Osteoblast (primary cell): ENCODE measurements at regions not wholly inside any gene's neighbourhood (a gene's known extent, or its start where the extent isn't known, plus 50 kb on each side); places are given as distances from the start of the nearest gene placed in this dataset.
"Not testable (repeated sequence)": the region's sequence is repeated elsewhere in the genome, so short reads cannot be mapped to it uniquely, and the experiment has no call there.

ENCODE experiments used
- DNase-seq: peaks from one replicate; pipeline ENCODE4 v3.0.0; 2011; ENCODE audit warnings: low spot score, mixed read lengths; ENCODE audit not compliant: insufficient read length; ENCODE audit errors: missing footprints
- H2AFZ ChIP-seq: 2 replicates; pipeline ENCODE4 v1.6.0; 2011; ENCODE audit warnings: mild to moderate bottlenecking, low read length
- H3K27ac ChIP-seq: 2 replicates; pipeline ENCODE4 v1.5.1; 2011; ENCODE audit warnings: mild to moderate bottlenecking, low read depth, low read length, moderate library complexity
- H3K27me3 ChIP-seq: 2 replicates; pipeline ENCODE4 v1.6.0; 2012; ENCODE audit warnings: mild to moderate bottlenecking, control low read depth, inconsistent platforms, low read length, moderate library complexity; ENCODE audit not compliant: insufficient read depth
- H3K36me3 ChIP-seq: 2 replicates; pipeline ENCODE4 v1.5.1; 2011; ENCODE audit warnings: mild to moderate bottlenecking, low read length, control low read depth, moderate library complexity; ENCODE audit not compliant: insufficient read depth
- H3K4me1 ChIP-seq: 2 replicates; pipeline ENCODE4 v1.5.1; 2011; ENCODE audit warnings: mild to moderate bottlenecking, low read length, control low read depth, moderate library complexity; ENCODE audit not compliant: insufficient read depth
- H3K4me2 ChIP-seq: 2 replicates; pipeline ENCODE4 v1.6.0; 2011; ENCODE audit warnings: mild to moderate bottlenecking, low read length; ENCODE audit not compliant: insufficient read depth
- H3K4me3 ChIP-seq: fragments of 200-600 bp; sonication (generic); 3 replicates; pipeline ENCODE4 v1.5.1; 2012; ENCODE audit warnings: mild to moderate bottlenecking, low read length, inconsistent platforms; ENCODE audit not compliant: insufficient read depth
- H3K79me2 ChIP-seq: 2 replicates; pipeline ENCODE4 v1.6.0; 2012; ENCODE audit warnings: mild to moderate bottlenecking, low read length, control low read depth, inconsistent platforms; ENCODE audit not compliant: insufficient read depth
- H3K9me3 ChIP-seq: 2 replicates; pipeline ENCODE4 v1.5.1; 2011; ENCODE audit warnings: low read depth, low read length, control low read depth
- H4K20me1 ChIP-seq: 2 replicates; pipeline ENCODE4 v1.6.0; 2012; ENCODE audit warnings: mild to moderate bottlenecking, low read length, control low read depth; ENCODE audit not compliant: insufficient read depth
- CTCF ChIP-seq: IDR thresholded peaks from 2 replicates; pipeline ENCODE4 v1.5.1; 2011; ENCODE audit warnings: mild to moderate bottlenecking, low read depth, low read length, moderate library complexity; ENCODE audit errors: extremely low read depth

GRCh38 chrX:3833761-3834542, 120.5 kb upstream of the PRKX start:
- not testable (repeated sequence) for H3K4me2 ChIP-seq, H3K9me3 ChIP-seq, H3K36me3 ChIP-seq, DNase-seq, H3K27me3 ChIP-seq, H3K4me1 ChIP-seq, H3K27ac ChIP-seq, H4K20me1 ChIP-seq, H3K79me2 ChIP-seq, H2AFZ ChIP-seq, H3K4me3 ChIP-seq

DNA sequence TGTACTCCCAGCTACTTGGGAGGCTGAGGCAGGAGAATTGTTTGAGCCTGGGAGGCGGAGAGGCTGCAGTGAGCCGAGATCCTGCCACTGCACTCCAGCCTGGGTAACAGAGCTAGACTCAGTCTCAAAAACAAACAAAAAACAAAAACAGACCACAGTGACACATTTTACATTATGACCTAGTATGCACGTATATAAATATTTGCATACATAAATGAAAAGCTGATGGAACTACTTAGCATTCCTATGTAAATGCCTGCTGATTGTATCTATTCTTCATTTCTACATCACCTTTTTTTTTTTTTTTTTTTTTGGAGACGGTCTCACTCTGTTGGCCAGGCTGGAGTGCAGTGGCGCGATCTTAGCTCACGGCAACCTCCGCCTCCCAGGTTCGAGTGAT, 116.6 kb upstream of the PRKX start:
- not testable (repeated sequence) for H3K4me3 ChIP-seq, DNase-seq, H2AFZ ChIP-seq, H3K9me3 ChIP-seq, H3K27me3 ChIP-seq, H3K79me2 ChIP-seq, H3K4me1 ChIP-seq, H3K36me3 ChIP-seq, H3K4me2 ChIP-seq, H3K27ac ChIP-seq, H4K20me1 ChIP-seq

GRCh38 chrX:3829041-3829531, 115.6 kb upstream of the PRKX start:
- not testable (repeated sequence) for H3K4me1 ChIP-seq, H3K36me3 ChIP-seq, H4K20me1 ChIP-seq, H3K9me3 ChIP-seq, H3K27me3 ChIP-seq, H3K27ac ChIP-seq, H3K79me2 ChIP-seq, H3K4me3 ChIP-seq, H3K4me2 ChIP-seq, DNase-seq, H2AFZ ChIP-seq

- not testable (repeated sequence) for H2AFZ ChIP-seq, H3K27me3 ChIP-seq, H4K20me1 ChIP-seq, H3K9me3 ChIP-seq, H3K4me2 ChIP-seq, DNase-seq, H3K4me1 ChIP-seq, H3K27ac ChIP-seq, H3K36me3 ChIP-seq, H3K79me2 ChIP-seq, H3K4me3 ChIP-seq
Measured at GRCh38 chrX:3828378-3829040, 115.1 kb upstream of the PRKX start.

DNA sequence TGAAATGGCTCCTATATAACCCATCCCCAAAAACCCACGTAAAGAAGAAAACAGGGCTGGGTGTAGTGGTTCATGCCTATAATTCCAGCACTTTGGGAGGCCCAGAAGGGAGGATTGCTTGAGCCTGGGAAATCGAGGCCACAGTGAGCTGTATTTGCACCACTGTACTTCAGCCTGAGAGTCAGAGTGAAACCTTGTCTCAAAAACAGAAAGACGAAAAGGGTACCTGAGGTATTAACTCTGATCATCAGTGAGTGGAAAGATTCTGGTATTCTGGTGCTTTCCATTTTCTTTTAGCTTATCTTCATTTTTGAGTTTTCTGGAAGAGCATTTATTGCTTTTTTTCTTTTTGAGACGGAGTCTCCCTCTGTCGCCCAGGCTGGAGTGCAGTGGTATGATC, 110.6 kb upstream of the PRKX start:
- H3K4me2 ChIP-seq, H3K27me3 ChIP-seq, H3K79me2 ChIP-seq, H3K36me3 ChIP-seq, H3K9me3 ChIP-seq, H4K20me1 ChIP-seq, H3K27ac ChIP-seq, H3K4me3 ChIP-seq, H2AFZ ChIP-seq, DNase-seq: not testable (repeated sequence)
- H3K4me1 ChIP-seq, result peaks cover 14% of the 10 kb centered on the region

- Histone ChIP-seq H3K36me3 (peaks cover 14% of the 10 kb centered on the region), H3K4me3 (no peak overlapping the region), H3K4me1 (peaks cover 14% of the 10 kb centered on the region), H3K9me3 (no peaks in the 10 kb centered on the region), H3K79me2 (peaks cover 14% of the 10 kb centered on the region), H3K27ac (peak overlapping the region; percentile 47), H3K4me2 (no peak overlapping the region), H4K20me1 (peaks cover 3% of the 10 kb centered on the region), H2AFZ (no peak overlapping the region), H3K27me3 (no peaks in the 10 kb centered on the region)
- peak; percentile 77 for DNase-seq
- no peak for TF ChIP-seq CTCF
Measured at GRCh38 chrX:3820167-3820566, 106.7 kb upstream of the PRKX start.

- not testable (repeated sequence) for DNase-seq, H3K4me3 ChIP-seq, H2AFZ ChIP-seq, H3K27me3 ChIP-seq, H3K27ac ChIP-seq, H3K9me3 ChIP-seq, H3K4me2 ChIP-seq, H4K20me1 ChIP-seq
- Histone ChIP-seq H3K4me1 (peaks cover 14% of the 10 kb centered on the region), H3K36me3 (peaks cover 14% of the 10 kb centered on the region), H3K79me2 (peaks cover 14% of the 10 kb centered on the region)
Measured at GRCh38 chrX:3817480-3817879, 104.0 kb upstream of the PRKX start.
